Limb (tissue), 2 donors: ENCODE measurements at regions not wholly inside any gene's neighbourhood (a gene's known extent, or its start where the extent isn't known, plus 50 kb on each side); places are given as distances from the start of the nearest gene placed in this dataset.

Experiments used
- DNase-seq, 2 donors: peaks; one replicate each; pipeline ENCODE4 v3.0.0-alpha.2; 2016; ENCODE audit errors: extremely low spot score in 2 of 2

DNA sequence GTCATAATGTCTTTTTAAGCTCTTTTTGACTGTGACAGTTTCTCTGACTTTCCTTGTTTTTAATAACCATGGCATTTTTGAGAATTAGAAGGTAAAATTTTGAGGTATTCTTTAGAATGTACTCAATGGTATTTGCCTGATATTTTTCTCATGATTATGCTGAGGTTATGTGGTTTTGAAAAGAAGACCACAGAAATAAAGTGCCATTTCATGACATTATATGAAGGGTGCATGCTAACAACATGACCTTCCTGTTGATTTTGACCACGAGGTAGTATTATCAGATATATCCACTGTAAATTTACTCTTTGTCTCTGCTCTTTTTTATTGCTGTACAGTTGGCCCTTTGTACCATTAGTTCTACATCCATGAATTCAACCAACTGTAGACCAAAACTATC lies 1418.5 kb downstream of the PLA2G4A start:
- DNase-seq, result no peak

DNA sequence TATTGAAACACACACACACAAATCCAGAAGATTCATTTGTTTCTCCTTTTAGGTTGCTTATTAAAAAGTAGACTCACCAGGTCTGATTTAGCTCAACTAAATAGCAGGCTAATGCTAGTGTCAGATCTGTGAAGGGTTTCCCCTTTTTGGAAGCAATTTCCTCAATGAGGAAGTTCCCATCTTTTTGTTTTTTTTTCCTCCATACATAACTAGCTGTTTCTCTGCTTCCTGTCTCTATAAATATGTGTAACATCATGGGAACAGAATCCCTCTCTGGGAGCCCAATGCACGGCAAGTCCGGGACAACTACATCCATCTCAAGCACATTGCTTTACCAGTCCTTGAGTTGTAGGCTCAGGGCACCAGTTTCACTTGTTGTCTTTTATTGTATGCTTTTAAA lies 1421.1 kb downstream of the PLA2G4A start:
- no peak for DNase-seq

DNA sequence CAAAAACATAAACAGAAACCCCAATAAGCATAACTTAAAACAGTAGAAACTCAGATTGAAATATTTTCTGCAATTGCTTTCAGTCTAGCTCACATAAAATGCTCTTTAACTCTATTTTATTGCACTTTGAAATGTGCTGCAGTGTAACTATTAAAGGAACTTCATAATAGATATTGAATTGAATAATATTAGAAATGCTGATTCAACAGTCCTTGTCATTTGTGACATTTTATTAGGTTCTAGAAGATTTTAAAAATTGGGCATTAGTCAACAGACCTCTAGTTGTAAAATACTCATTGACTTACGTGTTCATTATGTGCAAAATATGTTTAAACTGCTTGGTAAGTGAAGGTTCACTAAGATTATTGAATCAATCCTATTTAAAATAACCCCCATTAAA lies 1422.3 kb downstream of the PLA2G4A start:
- no peak for DNase-seq

DNA sequence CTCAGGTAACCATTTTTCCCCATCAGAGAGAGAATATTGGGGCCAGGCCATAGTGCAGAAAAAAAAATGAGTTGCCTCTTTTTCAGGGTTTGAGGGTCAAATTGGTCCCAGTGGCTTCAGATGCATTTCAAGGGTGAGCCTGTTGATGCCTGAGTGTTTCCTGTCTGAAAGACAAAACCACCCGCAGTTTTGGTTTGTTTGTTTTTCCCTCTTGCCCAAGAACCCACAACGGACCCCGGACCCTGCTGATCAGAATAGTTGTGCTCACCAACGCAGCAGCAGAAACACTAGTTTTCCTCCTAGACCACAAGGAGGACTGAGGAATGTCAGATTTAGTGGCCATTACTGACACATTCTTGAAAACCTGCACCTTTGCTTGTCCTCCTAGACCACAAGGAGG lies 1433.1 kb downstream of the PLA2G4A start:
- no peak for DNase-seq

DNA sequence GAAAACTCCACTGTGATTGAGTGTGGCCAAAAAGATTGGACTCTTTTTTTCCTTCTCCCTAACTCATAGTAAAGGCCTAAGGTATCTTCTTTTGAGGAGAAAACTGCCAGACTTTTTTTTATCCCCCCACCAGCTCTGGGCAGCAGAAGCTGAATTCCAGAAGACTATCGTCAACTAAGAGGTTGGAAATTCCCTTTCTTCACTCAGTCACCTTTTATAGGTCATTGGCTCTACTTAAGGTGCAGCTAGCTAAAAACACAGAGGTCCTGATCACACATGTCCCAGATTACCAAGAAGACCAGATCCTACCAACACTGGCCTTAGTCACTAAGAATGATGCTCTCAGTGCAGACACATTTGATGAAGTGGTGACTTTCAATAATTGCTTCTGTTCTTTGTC lies 1441.2 kb downstream of the PLA2G4A start:
- DNase-seq, result no peak

DNA sequence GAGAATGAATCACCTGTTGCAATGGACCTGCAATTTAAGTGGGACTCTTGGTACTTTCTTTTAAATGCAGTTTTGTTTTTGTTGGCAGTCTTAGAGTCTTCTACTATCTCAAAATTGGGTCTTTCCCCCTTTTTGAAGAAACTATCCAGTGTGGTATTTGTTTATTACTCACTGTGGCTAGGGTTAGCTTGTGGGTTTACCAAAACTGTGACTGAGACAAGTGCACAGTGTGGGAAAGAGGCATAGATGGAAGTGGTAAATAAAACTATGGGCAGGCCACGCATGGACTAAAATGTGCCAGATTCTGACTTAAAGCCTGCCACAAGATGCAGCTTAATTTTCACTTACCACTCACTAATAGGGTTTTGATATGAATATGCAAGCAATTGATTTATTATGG lies 1441.7 kb downstream of the PLA2G4A start:
- no peak for DNase-seq

DNA sequence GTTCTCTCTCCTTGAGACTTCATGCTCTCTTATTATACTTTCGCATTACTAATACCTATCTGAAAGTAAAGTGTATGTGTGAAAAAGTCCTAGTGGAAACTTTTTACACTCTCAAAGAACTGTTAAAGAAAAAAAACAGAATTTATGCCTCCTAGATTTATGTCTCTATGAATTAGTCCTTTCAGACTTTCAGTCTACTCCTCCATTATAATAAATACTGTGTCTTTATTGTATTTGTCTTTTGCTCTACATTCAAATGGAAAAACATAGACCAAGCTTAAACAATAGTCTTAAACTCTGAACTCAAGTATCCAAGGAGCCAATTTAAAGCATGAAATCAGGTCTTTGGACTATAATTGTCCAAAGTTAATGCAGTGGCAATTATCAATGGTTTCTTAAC lies 1449.0 kb downstream of the PLA2G4A start:
- no peak for DNase-seq

DNA sequence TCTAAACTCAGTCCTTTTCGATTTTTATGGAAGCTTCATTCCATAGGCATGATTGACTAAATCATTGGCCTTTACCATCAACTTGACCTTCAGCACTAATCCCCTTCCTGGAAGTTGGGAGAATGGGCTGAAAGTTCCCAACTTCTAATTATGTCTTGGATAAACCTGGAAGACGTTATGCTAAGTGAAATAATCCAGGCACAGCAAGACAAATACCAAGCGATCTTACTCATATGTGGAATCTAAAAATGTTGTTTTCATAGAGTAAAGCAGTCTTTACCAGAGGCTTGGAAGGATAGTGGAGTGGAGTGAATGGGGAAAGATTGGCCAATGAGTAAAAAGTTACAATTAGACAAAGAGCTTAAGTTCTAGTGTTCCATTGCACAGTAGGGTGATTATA lies 1453.2 kb downstream of the PLA2G4A start:
- no peak for DNase-seq

DNA sequence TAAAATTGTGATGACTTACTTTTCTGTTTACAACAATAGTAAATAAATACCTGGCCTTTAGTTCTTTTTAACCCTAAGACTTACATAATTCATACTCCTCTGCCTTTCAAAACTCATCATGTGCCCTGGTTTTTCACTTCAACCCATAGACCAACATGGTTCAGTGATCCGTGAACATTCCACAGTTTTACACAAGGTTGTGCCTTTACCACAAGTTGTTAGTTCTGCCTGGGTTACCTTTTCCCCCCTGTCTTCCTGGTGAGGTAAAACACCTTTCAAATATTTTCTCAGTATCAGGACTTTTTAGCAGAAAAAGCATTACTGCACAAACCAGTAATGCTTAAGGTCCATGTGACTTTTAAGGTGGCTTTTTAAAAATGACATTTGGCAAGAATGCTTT lies 1466.4 kb downstream of the PLA2G4A start:
- no peak for DNase-seq

DNA sequence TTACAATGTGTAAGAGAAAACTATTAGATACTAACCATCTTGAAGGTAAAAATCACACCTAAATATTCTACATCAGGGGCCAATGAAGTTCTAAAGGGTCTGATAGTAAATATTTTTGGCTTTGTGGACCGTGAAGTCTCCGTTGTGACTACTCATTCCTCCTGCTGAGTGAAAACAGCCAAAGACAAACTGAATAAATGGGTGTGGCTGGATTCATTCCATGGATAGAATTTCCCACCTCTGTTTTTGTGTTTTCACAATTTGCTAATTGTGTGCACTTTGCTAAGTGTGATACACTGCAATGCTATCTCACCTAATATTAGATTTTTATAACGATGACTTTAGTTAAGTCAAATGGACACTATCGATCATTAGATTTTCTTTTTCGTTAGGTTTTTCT lies 1474.0 kb downstream of the PLA2G4A start:
- DNase-seq, result no peak

DNA sequence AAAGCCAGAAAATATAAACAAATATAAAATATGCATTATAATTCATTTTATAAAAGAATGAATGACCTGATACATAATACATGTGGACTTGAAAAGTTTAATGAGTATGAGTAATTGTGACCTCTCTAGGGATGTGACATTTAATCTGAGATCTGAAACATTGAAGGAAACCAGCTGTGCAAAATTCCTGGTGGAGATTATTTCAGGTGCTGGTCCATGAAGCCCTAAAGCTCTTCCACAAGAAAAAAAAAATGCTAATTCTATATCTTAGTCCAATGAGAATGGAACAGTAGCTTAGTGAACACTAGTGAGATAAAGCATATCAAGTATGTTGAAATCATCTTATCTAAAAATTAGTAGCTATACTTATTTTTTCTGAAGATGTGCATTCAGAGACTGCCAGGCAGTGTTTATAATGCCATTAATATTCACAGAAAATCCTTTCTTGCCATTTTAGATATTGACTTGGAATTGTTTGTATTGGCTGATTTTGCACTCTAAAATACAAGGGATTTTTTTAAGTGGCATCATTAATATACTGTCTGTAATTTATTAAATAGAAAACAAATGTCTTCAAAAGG lies 1485.9 kb downstream of the PLA2G4A start:
- no peak for DNase-seq

DNA sequence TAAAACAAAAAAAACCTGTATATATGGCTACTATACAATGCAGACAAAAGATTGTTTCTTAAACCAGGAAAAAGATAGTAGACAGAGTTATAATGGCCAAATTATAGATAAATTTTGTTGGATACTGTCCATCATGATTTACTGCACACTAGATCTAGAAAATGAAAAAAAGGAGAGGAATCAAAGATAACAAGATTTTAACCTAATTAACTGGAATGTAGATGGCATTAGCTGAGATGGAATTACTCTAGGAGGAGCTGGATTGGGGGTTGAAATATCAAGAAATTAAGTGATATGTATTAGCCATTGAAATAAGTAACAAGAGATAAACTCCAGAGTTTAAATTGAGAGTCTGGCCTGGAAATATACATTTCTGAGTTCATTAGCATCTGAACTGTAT lies 1489.1 kb downstream of the PLA2G4A start:
- DNase-seq, result no peak

DNA sequence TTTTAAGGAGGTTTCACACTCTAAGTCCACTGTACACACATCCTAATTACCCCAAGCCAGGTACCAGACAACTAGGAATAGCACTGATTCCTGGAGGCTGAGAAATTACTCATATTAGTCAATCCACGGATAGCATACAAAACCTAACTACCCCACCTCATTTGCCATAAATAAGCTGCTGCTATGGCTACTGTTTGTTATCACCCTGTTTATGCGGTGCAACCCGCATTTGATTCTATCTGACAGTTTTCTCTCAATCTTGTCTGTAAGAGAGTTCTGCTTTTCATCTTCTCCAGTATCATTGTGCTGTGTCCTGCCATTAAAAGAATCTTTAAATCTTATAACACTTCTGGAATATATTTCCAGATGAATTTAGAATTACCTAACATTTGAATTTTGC lies 1496.5 kb downstream of the PLA2G4A start:
- no peak for DNase-seq

DNA sequence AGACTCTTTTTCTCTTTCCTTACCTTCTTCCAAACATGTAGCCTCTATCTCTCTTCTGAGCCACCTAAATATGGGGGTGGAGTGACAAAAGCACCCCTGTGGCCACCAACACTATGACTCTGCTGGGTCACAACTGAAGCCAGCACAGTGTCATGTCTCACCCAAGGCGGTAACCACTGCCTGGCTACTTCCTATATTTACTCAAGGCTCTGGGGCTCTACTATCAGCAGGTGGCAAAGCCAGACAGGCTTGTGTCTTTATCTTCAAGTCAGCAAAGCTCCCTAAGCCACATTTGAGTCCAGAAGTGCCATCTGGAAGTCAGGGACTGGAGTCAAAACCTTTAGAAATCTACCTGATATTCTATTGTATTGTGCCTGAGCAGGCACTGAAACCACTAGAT lies 1515.2 kb downstream of the PLA2G4A start:
- no peak for DNase-seq

DNA sequence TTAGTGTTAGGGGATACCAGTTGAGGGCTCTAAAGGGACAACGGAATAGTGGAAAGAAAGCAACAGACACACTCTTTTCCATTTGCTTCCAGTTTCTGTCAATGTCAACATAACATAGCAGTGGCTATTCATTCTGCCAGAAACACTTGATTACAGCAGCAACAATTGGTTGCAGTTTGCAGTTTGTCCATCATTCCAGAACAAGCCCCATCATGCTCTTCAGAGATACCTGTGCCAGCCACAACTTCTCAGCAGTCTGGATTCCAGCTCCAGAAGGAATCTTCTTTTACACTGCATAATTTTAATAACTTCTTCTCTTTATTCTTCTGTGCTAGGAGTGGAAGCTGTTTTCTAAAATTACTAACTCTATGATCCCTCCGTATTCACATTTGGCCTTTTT lies 1521.4 kb downstream of the PLA2G4A start:
- no peak for DNase-seq

DNA sequence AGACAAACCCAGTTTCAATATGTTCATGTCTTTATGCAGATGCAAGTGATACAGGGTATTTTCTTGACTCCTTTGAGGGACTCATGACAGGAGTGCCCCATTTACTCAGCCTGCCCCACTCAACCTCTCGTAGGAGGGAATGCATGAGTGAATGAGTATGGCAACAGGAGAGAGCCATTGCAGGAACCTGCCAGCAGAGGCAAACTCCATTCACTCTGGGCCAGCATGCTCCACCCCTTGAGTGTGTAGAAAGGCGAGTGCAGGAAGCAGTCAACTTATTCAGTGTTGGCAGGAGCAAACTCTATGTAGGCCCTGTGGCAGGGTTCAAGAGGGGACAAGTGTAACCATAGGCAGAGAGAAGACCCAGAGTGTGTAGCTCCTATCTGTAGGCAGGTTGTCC lies 1526.3 kb downstream of the PLA2G4A start:
- no peak for DNase-seq

DNA sequence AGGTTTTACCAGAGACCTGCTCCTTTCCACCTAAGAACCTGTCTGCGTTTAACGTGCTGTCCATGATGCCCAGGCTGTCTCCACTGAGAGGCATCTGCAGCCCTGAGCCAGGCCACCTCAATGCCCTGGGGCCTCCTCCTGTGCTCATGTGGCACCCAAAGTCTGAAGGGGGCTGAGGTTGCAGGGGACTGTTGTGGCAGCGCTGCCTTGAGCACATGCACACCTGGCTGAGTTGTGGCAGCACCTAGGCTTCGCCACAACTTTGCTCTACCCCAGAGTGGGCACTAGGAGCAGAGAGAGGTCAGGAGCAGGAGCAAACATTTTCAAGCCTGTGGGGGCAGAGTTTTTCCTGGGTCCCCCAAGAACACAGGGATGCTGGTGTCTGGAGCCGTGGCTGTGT lies 1527.1 kb downstream of the PLA2G4A start:
- no peak for DNase-seq

DNA sequence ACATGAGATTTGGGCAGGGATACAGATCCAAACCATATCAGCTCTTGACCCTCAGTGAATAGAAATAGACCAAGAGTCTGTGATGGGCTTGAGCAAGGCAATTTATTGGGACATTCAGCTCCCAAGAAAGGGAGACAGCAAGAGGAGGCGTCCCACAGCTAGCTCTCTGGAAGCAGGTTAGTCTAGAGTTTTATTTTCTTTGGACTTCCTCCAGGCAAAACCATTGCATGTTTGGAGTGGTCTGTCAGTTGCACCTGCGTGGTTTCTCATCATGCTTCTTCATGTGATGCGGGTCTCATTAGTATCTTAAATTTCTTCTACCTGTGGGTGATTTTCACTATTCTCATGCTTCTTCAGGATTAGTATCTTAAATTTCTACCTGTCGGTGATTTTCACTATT lies 1530.6 kb downstream of the PLA2G4A start:
- DNase-seq, result no peak

DNA sequence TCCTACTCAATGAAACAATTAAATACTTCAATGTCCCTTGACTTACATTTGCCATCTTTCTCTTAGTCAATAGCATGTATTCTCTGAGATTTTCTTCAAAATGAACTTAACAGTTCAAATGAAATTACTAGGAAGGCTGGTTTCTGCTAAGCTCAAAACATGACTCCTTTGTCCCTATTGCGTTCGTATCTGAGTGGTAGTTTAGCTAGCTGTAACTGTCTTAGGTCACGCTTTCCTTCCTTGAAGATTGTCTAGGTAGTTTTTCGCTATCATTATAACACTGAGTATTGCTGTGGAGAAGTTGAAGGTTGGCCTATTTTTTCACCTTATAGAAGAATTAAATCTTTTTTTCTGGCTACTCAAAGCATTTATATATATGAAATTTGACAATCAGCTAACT lies 1535.2 kb downstream of the PLA2G4A start:
- DNase-seq, result no peak

DNA sequence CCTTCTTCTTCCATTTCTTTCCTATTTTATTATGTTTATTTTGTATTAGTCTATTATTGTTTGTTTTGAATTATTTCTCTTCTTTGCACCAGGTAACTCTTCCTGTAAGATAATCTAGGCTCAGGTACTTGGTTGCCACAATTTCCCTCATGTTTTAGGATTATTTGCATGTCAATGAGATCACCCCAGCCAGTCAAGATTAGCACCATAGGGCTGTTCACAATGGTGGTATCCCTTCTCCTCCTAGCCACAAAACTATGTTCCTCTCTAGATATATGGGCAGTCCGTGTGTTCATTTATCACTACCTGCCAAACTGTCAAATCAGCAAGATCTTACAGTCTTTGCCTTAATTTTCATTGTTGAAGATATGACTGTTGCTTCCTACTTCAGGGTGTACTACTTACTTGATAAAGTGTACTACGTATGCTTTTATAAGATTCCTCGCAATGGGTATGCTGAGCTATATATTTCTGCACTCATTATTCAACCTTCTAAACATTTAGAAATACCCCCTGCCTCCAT lies 1536.2 kb downstream of the PLA2G4A start:
- no peak for DNase-seq

DNA sequence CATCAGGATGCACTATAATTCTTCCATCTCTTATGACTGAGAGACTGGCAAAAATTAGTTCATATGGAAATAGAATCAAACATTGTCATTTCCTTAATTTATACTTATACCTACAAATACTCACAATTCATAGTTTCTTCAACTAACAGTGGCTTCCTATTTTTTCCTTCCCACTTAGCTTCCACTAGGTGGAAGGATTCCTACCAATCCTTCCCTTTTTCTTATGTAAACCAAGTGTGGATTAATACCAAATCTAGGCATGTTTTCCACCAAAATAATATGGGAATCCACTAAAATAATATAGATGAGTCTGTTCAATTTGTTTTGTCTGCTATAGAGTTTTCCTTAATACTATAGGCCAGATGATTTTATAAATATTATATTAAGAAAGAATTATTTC lies 1537.1 kb downstream of the PLA2G4A start:
- DNase-seq, result no peak

DNA sequence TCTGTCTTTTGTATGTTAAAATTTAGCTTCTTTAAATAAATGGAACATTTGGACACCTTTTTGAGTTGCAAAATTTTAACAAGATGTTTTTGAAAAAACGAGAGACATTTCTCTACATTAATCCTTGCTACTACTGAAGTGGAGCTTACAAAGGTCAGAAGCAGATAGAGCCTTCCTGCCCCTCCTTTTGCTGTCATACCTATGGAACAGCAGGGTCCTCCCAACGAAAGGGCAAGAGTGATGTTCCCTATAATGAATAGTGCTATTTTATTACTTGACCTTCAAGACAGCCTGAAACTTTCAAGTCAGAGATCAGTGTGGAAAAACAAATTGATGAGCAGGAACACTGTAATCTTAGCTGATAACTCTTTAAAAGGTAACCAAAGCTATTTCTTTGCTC lies 1538.9 kb downstream of the PLA2G4A start:
- DNase-seq, result no peak

DNA sequence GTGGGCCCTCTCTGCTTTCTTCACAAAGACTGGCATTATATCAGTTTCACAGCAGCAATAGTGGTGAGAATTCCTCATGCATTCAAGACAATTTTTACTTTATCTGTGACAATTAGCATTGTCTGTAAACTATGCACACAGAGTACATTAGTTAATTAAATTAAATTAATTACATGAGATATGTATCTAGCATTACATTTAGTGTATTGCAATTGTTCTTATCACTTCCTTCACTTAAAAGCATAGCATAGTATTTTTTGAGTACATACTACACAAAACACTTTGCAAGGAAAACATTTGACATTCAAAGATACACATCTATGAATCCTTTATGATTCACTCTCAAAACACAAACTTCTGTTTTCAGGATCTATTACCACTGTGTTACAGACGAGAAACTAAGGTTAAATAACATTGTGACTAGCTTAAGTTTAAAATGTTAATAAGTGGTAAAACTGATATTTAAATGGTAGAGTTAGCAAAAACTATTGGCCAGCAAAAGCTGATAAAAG lies 1542.6 kb downstream of the PLA2G4A start:
- no peak for DNase-seq

DNA sequence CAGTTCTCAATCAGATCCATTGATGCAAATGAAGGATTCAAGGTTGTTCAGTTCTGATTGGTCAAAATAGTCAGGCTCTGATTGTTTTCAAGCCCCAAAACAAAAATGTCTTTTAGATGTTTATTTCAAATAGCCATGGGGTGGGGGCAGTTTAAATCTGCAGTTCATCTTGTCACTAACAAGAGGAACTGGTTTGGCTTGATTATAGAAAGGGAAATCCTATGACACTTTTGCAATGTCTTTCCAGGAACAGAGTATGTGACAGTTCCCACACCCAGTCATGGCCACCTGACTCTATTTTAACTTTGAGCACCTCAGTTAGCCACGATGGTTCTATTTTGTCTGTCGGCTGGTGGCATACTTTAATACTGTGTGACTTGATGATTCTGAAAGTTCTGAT lies 1544.1 kb downstream of the PLA2G4A start:
- no peak for DNase-seq
